ENCODE measurements at regions not wholly inside any gene's neighbourhood (a gene's known extent, or its start where the extent isn't known, plus 50 kb on each side); places are given as distances from the start of the nearest gene placed in this dataset.

- Histone ChIP-seq H3K36me3 (no peaks in the 10 kb centered on the region), H3K9me3 (no peaks in the 10 kb centered on the region), H3K4me3 (no peak overlapping the region), H3K4me1 (no peaks in the 10 kb centered on the region), H3K27ac (no peak overlapping the region), H3K27me3 (no peaks in the 10 kb centered on the region)
- TF ChIP-seq POLR2A (IDR thresholded peaks at IDR 0.05) (no peak), CTCF (IDR thresholded peaks at IDR 0.05) (no peak)
- DNase-seq = no peak
- intact Hi-C loops (cut with DNase I; ENCODE audit: low total_unique reads) = no loop called here
Observed at GRCh38 chr12:4099276-4099675, 174.3 kb upstream of the CCND2 start.

- Histone ChIP-seq H3K36me3 (no peaks in the 10 kb centered on the region), H3K4me1 (no peaks in the 10 kb centered on the region), H3K9me3 (no peaks in the 10 kb centered on the region), H3K27me3 (peaks cover 0 to 8% of the 10 kb centered on the region in 2 donors), H3K4me3 (no peak overlapping the region), H3K27ac (no peak overlapping the region)
- intact Hi-C loops (cut with DNase I; ENCODE audit: low total_unique reads) = no loop called here
- no peak for DNase-seq
- TF ChIP-seq CTCF (IDR thresholded peaks at IDR 0.05) (no peak), POLR2A (IDR thresholded peaks at IDR 0.05) (no peak)
Observed at GRCh38 chr12:4091016-4091743, 182.4 kb upstream of the CCND2 start.

GRCh38 chr12:4089956-4090355, 183.6 kb upstream of the CCND2 start:
- H3K27ac ChIP-seq = no peak overlapping the region

GRCh38 chr12:4089121-4089606, 184.4 kb upstream of the CCND2 start:
- DNase-seq = no peak
- Histone ChIP-seq H3K27ac (no peak overlapping the region), H3K4me1 (no peaks in the 10 kb centered on the region), H3K4me3 (no peak overlapping the region), H3K27me3 (peaks cover 0 to 8% of the 10 kb centered on the region in 2 donors), H3K9me3 (no peaks in the 10 kb centered on the region), H3K36me3 (no peaks in the 10 kb centered on the region)
- TF ChIP-seq POLR2A (IDR thresholded peaks at IDR 0.05) (no peak), CTCF (IDR thresholded peaks at IDR 0.05) (no peak)
- intact Hi-C loops (cut with DNase I; ENCODE audit: low total_unique reads) = no loop called here

More at GRCh38 chr12:4089956-4090355, 183.6 kb upstream of the CCND2 start:
- no peaks in the 10 kb centered on the region for H3K9me3 ChIP-seq
- TF ChIP-seq POLR2A (IDR thresholded peaks at IDR 0.05) (no peak), CTCF (IDR thresholded peaks at IDR 0.05) (no peak)
- H3K36me3 ChIP-seq = no peaks in the 10 kb centered on the region
- no peak overlapping the region for H3K4me3 ChIP-seq
- no peaks in the 10 kb centered on the region for H3K4me1 ChIP-seq
- no peak for DNase-seq
- peaks cover 0 to 8% of the 10 kb centered on the region in 2 donors for H3K27me3 ChIP-seq
- intact Hi-C loops (cut with DNase I; ENCODE audit: low total_unique reads) = no loop called here

- TF ChIP-seq CTCF (IDR thresholded peaks at IDR 0.05) (no peak), POLR2A (IDR thresholded peaks at IDR 0.05) (no peak)
Observed at GRCh38 chr12:4088451-4088850, 185.1 kb upstream of the CCND2 start.

More at GRCh38 chr12:4088451-4088850, 185.1 kb upstream of the CCND2 start:
- Histone ChIP-seq H3K27me3 (peaks cover 0 to 8% of the 10 kb centered on the region in 2 donors), H3K36me3 (no peaks in the 10 kb centered on the region), H3K4me1 (no peaks in the 10 kb centered on the region), H3K9me3 (no peaks in the 10 kb centered on the region), H3K4me3 (no peak overlapping the region), H3K27ac (no peak overlapping the region)
- DNase-seq = no peak
- intact Hi-C loops (cut with DNase I; ENCODE audit: low total_unique reads) = no loop called here

All from uterus (tissue), 3 donors.